Bronchial epithelial cell (primary cell): ENCODE measurements at regions not wholly inside any gene's neighbourhood (a gene's known extent, or its start where the extent isn't known, plus 50 kb on each side); places are given as distances from the start of the nearest gene placed in this dataset.

Source experiments
- DNase-seq: peaks from one replicate; pipeline ENCODE4 v3.0.0-alpha.2; 2010; ENCODE audit warnings: low read depth
- FAIRE-seq: peaks from 2 replicates; lab custom pipeline; 2011; peaks lifted over from hg19 to GRCh38; lab: Jason Lieb, UNC
- H3K27me3 ChIP-seq: 2 replicates; pipeline ENCODE4 v1.5.1; 2011; ENCODE audit warnings: low read length; ENCODE audit not compliant: control insufficient read depth, insufficient read depth
- H3K36me3 ChIP-seq: 2 replicates; pipeline ENCODE4 v1.5.1; 2011; ENCODE audit warnings: low read length; ENCODE audit not compliant: control insufficient read depth, insufficient read depth
- H3K4me3 ChIP-seq: 2 replicates; pipeline ENCODE4 v1.5.1; 2011; ENCODE audit warnings: mild to moderate bottlenecking, low read depth, low read length, control low read depth
- CTCF ChIP-seq: IDR thresholded peaks from 2 replicates; pipeline ENCODE4 v1.5.1; 2011; ENCODE audit warnings: mild to moderate bottlenecking, moderate library complexity, low read length, control low read depth, inconsistent platforms; ENCODE audit not compliant: insufficient read depth, severe bottlenecking

GRCh38 chr1:78722947-78723346 lies 73.3 kb downstream of the IFI44 start:
- no peak for TF ChIP-seq CTCF
- FAIRE-seq (no peak), DNase-seq (no peak)

DNA sequence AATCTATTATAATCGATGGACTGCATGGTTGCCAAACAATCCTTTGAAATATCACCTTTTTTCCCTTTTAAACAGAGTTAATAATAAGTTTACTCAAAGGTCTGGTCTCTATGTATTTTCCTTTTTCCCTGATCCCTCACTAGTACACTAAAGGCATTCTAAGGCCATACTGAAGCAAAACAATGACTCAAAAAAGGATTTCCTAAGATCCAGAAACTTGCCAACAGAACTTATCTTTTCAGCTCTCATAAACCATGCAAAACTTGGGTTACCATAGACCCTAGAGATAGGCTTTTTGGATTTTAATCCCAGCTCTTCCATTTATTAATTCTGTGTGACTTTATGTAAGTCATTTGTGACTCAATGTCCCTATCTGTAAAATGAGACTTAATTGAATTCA lies 77.1 kb downstream of the IFI44 start:
- FAIRE-seq (no peak), DNase-seq (no peak)
- no peaks in the 10 kb centered on the region for H3K36me3 ChIP-seq
- no peak for TF ChIP-seq CTCF
- H3K4me3 ChIP-seq, result no peak overlapping the region
- no peaks in the 10 kb centered on the region for H3K27me3 ChIP-seq

More at GRCh38 chr1:78722947-78723346, 73.3 kb downstream of the IFI44 start:
- H3K27me3 ChIP-seq, result no peaks in the 10 kb centered on the region
- H3K4me3 ChIP-seq, result no peak overlapping the region
- no peaks in the 10 kb centered on the region for H3K36me3 ChIP-seq

- TF ChIP-seq CTCF, result no peak
- H3K36me3 ChIP-seq, result no peaks in the 10 kb centered on the region
- H3K4me3 ChIP-seq, result no peak overlapping the region
- FAIRE-seq (no peak), DNase-seq (no peak)
- H3K27me3 ChIP-seq, result no peaks in the 10 kb centered on the region
These were observed 78.7 kb downstream of the IFI44 start for GRCh38 chr1:78728359-78728758.

DNA sequence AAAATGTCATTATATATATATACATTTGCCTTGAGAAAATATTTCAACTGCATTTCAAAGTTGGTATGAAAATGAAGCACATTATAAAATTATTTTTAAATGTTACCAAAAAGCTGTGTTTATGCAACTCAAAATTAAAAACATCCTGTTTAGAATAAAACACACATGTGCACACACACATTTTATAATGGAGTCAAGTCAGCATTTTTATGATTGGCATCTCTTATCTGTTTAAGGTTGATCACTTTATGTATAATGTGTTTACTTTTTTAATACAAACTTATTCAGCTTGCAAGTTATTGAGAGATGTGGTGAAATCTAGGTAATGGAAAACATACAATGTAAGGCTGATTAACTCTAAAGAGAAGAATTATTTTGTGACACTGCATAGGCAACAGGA lies 80.4 kb downstream of the IFI44 start:
- no peak overlapping the region for H3K4me3 ChIP-seq
- no peaks in the 10 kb centered on the region for H3K27me3 ChIP-seq
- DNase-seq, result no peak
- TF ChIP-seq CTCF, result no peak
- no peaks in the 10 kb centered on the region for H3K36me3 ChIP-seq
- FAIRE-seq, result no peak

DNA sequence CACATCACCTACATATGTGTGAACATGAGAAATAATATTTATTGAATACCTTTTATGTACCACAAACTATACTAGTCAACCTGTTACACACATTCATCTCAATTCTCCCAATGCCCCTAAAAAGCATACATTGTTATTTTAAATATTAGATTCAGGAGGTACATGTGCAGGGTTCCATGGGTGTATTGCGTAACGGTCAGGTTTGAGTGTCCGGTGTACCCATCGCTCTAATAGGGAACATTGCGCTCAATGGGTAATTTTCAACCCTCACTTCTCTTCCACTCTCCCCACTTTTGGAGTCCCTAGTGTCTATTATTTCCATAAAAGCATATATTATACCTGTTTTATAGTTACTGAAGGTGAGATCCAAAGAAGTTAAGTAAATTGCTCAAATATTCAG lies 82.0 kb downstream of the IFI44 start:
- Histone ChIP-seq H3K36me3 (no peaks in the 10 kb centered on the region), H3K4me3 (no peak overlapping the region), H3K27me3 (no peaks in the 10 kb centered on the region)
- no peak for TF ChIP-seq CTCF
- FAIRE-seq, result no peak
- DNase-seq, result no peak

- no peak for TF ChIP-seq CTCF
- no peak for FAIRE-seq
- Histone ChIP-seq H3K36me3 (no peaks in the 10 kb centered on the region), H3K4me3 (no peak overlapping the region), H3K27me3 (no peaks in the 10 kb centered on the region)
- no peak for DNase-seq
These were observed 87.6 kb downstream of the IFI44 start for GRCh38 chr1:78737241-78737640.
